ENCODE measurements at regions not wholly inside any gene's neighbourhood (a gene's known extent, or its start where the extent isn't known, plus 50 kb on each side); places are given as distances from the start of the nearest gene placed in this dataset.

GRCh38 chr22:34099278-34099677, 179.0 kb upstream of the LARGE1 start:
- TF ChIP-seq POLR2A (IDR thresholded peaks at IDR 0.05; ENCODE audit: low read length) (no peak), GATA1 (IDR thresholded peaks at IDR 0.05; ENCODE audit: low read depth, low read length) (no peak)

Data from erythroblast (primary cell).